ENCODE measurements at regions not wholly inside any gene's neighbourhood (a gene's known extent, or its start where the extent isn't known, plus 50 kb on each side); places are given as distances from the start of the nearest gene placed in this dataset.

- Histone ChIP-seq H3K36me3 (ENCODE audit: insufficient read depth, low read length) (no peaks in the 10 kb centered on the region), H3K4me3 (ENCODE audit: low read depth in 1 of 2, low read length in 2 of 2) (no peak overlapping the region), H3K79me2 (ENCODE audit: insufficient read depth, low read length) (no peaks in the 10 kb centered on the region), H3K9ac (ENCODE audit: low read depth, low read length) (no peak overlapping the region), H3K4me2 (ENCODE audit: insufficient read depth, low read length) (no peak overlapping the region), H3K27me3 (ENCODE audit: insufficient read depth, low read length, poor library complexity) (no peaks in the 10 kb centered on the region), H2AFZ (ENCODE audit: low read depth, low read length) (no peak overlapping the region), H4K20me1 (ENCODE audit: insufficient read depth, low read length) (no peaks in the 10 kb centered on the region), H3K27ac (ENCODE audit: low read length) (no peak overlapping the region), H3K9me3 (ENCODE audit: insufficient read depth, low read length, severe bottlenecking) (no peaks in the 10 kb centered on the region), H3K4me1 (ENCODE audit: insufficient read depth, low read length) (no peaks in the 10 kb centered on the region)
- DNase-seq (no peak), ATAC-seq (ENCODE audit: insufficient read depth, low read depth) (no peak)
- TF ChIP-seq CTCF (IDR thresholded peaks at IDR 0.05; ENCODE audit: borderline replicate concordance, extremely low read depth, low read length, poor library complexity, severe bottlenecking) (no peak), EZH2 (IDR thresholded peaks at IDR 0.05; ENCODE audit: borderline replicate concordance, low read depth, low read length, severe bottlenecking) (no peak)
Measured at GRCh38 chr15:29563112-29563511, 259.2 kb downstream of the TJP1 start.

- no peak for DNase-seq
- TF ChIP-seq EZH2 (IDR thresholded peaks at IDR 0.05; ENCODE audit: borderline replicate concordance, low read depth, low read length, severe bottlenecking) (no peak), CTCF (IDR thresholded peaks at IDR 0.05; ENCODE audit: borderline replicate concordance, extremely low read depth, low read length, poor library complexity, severe bottlenecking) (no peak)
- H4K20me1 ChIP-seq (ENCODE audit: insufficient read depth, low read length) = no peaks in the 10 kb centered on the region
- no peak overlapping the region for H2AFZ ChIP-seq (ENCODE audit: low read depth, low read length)
- no peak overlapping the region for H3K9ac ChIP-seq (ENCODE audit: low read depth, low read length)
- H3K4me3 ChIP-seq (ENCODE audit: low read depth in 1 of 2, low read length in 2 of 2) = no peak overlapping the region
- no peaks in the 10 kb centered on the region for H3K27me3 ChIP-seq (ENCODE audit: insufficient read depth, low read length, poor library complexity)
- H3K9me3 ChIP-seq (ENCODE audit: insufficient read depth, low read length, severe bottlenecking) = no peaks in the 10 kb centered on the region
- ATAC-seq (ENCODE audit: insufficient read depth, low read depth) = no peak
- no peaks in the 10 kb centered on the region for H3K36me3 ChIP-seq (ENCODE audit: insufficient read depth, low read length)
- no peaks in the 10 kb centered on the region for H3K4me1 ChIP-seq (ENCODE audit: insufficient read depth, low read length)
- H3K4me2 ChIP-seq (ENCODE audit: insufficient read depth, low read length) = no peak overlapping the region
- no peak overlapping the region for H3K27ac ChIP-seq (ENCODE audit: low read length)
- H3K79me2 ChIP-seq (ENCODE audit: insufficient read depth, low read length) = no peaks in the 10 kb centered on the region
Measured at GRCh38 chr15:29560896-29561295, 261.4 kb downstream of the TJP1 start.

GRCh38 chr15:29558261-29558660 lies 264.0 kb downstream of the TJP1 start:
- TF ChIP-seq EZH2 (IDR thresholded peaks at IDR 0.05; ENCODE audit: borderline replicate concordance, low read depth, low read length, severe bottlenecking) (no peak), CTCF (IDR thresholded peaks at IDR 0.05; ENCODE audit: borderline replicate concordance, extremely low read depth, low read length, poor library complexity, severe bottlenecking) (no peak)
- Histone ChIP-seq H3K4me2 (ENCODE audit: insufficient read depth, low read length) (no peak overlapping the region), H2AFZ (ENCODE audit: low read depth, low read length) (no peak overlapping the region), H3K9ac (ENCODE audit: low read depth, low read length) (no peak overlapping the region), H3K36me3 (ENCODE audit: insufficient read depth, low read length) (no peaks in the 10 kb centered on the region), H3K4me3 (ENCODE audit: low read depth in 1 of 2, low read length in 2 of 2) (no peak overlapping the region), H3K4me1 (ENCODE audit: insufficient read depth, low read length) (no peaks in the 10 kb centered on the region), H3K27me3 (ENCODE audit: insufficient read depth, low read length, poor library complexity) (no peaks in the 10 kb centered on the region), H3K79me2 (ENCODE audit: insufficient read depth, low read length) (no peaks in the 10 kb centered on the region), H3K27ac (ENCODE audit: low read length) (no peak overlapping the region), H4K20me1 (ENCODE audit: insufficient read depth, low read length) (no peaks in the 10 kb centered on the region), H3K9me3 (ENCODE audit: insufficient read depth, low read length, severe bottlenecking) (no peaks in the 10 kb centered on the region)
- ATAC-seq (ENCODE audit: insufficient read depth, low read depth) (no peak), DNase-seq (no peak)

- no peaks in the 10 kb centered on the region for H4K20me1 ChIP-seq (ENCODE audit: insufficient read depth, low read length)
- ATAC-seq (ENCODE audit: insufficient read depth, low read depth) (no peak), DNase-seq (no peak)
- no peak for TF ChIP-seq CTCF (IDR thresholded peaks at IDR 0.05; ENCODE audit: borderline replicate concordance, extremely low read depth, low read length, poor library complexity, severe bottlenecking)
- no peak for TF ChIP-seq EZH2 (IDR thresholded peaks at IDR 0.05; ENCODE audit: borderline replicate concordance, low read depth, low read length, severe bottlenecking)
- no peak overlapping the region for H3K4me2 ChIP-seq (ENCODE audit: insufficient read depth, low read length)
- no peaks in the 10 kb centered on the region for H3K9me3 ChIP-seq (ENCODE audit: insufficient read depth, low read length, severe bottlenecking)
- no peaks in the 10 kb centered on the region for H3K36me3 ChIP-seq (ENCODE audit: insufficient read depth, low read length)
- H3K27me3 ChIP-seq (ENCODE audit: insufficient read depth, low read length, poor library complexity) = no peaks in the 10 kb centered on the region
- H3K9ac ChIP-seq (ENCODE audit: low read depth, low read length) = no peak overlapping the region
- H3K27ac ChIP-seq (ENCODE audit: low read length) = no peak overlapping the region
- H2AFZ ChIP-seq (ENCODE audit: low read depth, low read length) = no peak overlapping the region
- H3K79me2 ChIP-seq (ENCODE audit: insufficient read depth, low read length) = no peaks in the 10 kb centered on the region
- no peak overlapping the region for H3K4me3 ChIP-seq (ENCODE audit: low read depth in 1 of 2, low read length in 2 of 2)
- no peaks in the 10 kb centered on the region for H3K4me1 ChIP-seq (ENCODE audit: insufficient read depth, low read length)
Measured at GRCh38 chr15:29557171-29557570, 265.1 kb downstream of the TJP1 start.
